H1 (cell line): ENCODE measurements at regions not wholly inside any gene's neighbourhood (a gene's known extent, or its start where the extent isn't known, plus 50 kb on each side); places are given as distances from the start of the nearest gene placed in this dataset.

Experiments
- E2F6 ChIP-seq: IDR thresholded peaks from 2 replicates; pipeline ENCODE4 v1.6.1; 2012; ENCODE audit warnings: inconsistent platforms
- GABPA ChIP-seq: IDR thresholded peaks from 2 replicates; pipeline ENCODE4 v1.6.1; 2011; ENCODE audit warnings: mild to moderate bottlenecking, low read length, moderate library complexity, borderline replicate concordance; ENCODE audit not compliant: insufficient read depth
- HDAC2 ChIP-seq, 2 experiments: fragments of 300-600 bp in 1 of 2; sonication (generic) in 1 of 2; IDR thresholded peaks; 2 replicates each; pipeline ENCODE4 v1.6.1; 2011 to 2012; ENCODE audit warnings: low read depth in 2 of 2, low read length in 2 of 2, mild to moderate bottlenecking in 2 of 2, moderate library complexity in 2 of 2, borderline replicate concordance in 1 of 2, inconsistent platforms in 1 of 2
- POLR2AphosphoS5 ChIP-seq: IDR thresholded peaks from 2 replicates; pipeline ENCODE4 v1.6.1; 2011; ENCODE audit warnings: low read depth, low read length
- TBP ChIP-seq: IDR thresholded peaks from 2 replicates; pipeline ENCODE4 v1.6.1; 2011; ENCODE audit warnings: low read depth, low read length, improper control_type of control experiment

GRCh38 chr3:10738688-10739372 lies 77.2 kb upstream of the SLC6A11 start (continued):
- TF ChIP-seq POLR2AphosphoS5 = no peak
- TF ChIP-seq E2F6 = no peak
- peak; percentile 37; the same call in 1 of the 2 replicates for TF ChIP-seq TBP
- TF ChIP-seq GABPA = 0 out of 2 replicates have a peak, but pooled peaks have one; percentile 16
- TF ChIP-seq HDAC2 (IDR thresholded peaks at IDR 0.05; ENCODE audit: borderline replicate concordance in 1 of 2, low read depth in 2 of 2, low read length in 2 of 2) = no peak
